ENCODE measurements at regions not wholly inside any gene's neighbourhood (a gene's known extent, or its start where the extent isn't known, plus 50 kb on each side); places are given as distances from the start of the nearest gene placed in this dataset.

GRCh38 chr9:22857316-22857715 is 410.7 kb downstream of the DMRTA1 start:
- Histone ChIP-seq H3K79me2 (ENCODE audit: insufficient read depth, low read depth, low read length) (no peaks in the 10 kb centered on the region), H4K20me1 (ENCODE audit: insufficient read depth, low read length) (no peaks in the 10 kb centered on the region), H3K9me2 (ENCODE audit: insufficient read depth, low read length) (no peaks in the 10 kb centered on the region), H3K9me3 (ENCODE audit: low read length) (no peaks in the 10 kb centered on the region), H3K27ac (ENCODE audit: low read depth, low read length, poor library complexity, severe bottlenecking) (no peak overlapping the region), H3K4me2 (ENCODE audit: low read length) (no peak overlapping the region), H3K36me3 (ENCODE audit: insufficient read depth, low read length) (no peaks in the 10 kb centered on the region), H3K4me1 (ENCODE audit: insufficient read depth, low read length, poor library complexity, severe bottlenecking) (no peaks in the 10 kb centered on the region), H2AFZ (ENCODE audit: low read length) (no peak overlapping the region), H3K4me3 (ENCODE audit: low read depth, low read length, poor library complexity, severe bottlenecking) (no peak overlapping the region)
- no TSS peak for BruUV-seq (replicated peaks)
- POLR2A ChIA-PET = no interaction called here
- DNase-seq (ENCODE audit: low spot score) = no peak
- CTCF ChIA-PET (ENCODE audit: unreplicated experiment) = no interaction called here
- intact Hi-C loops (cut with micrococcal nuclease; ENCODE audit: unreplicated experiment) = no loop called here
- TF ChIP-seq CTCF (conservative IDR thresholded peaks at IDR 0.05; ENCODE audit: low read length) (no peak), EZH2phosphoT487 (IDR thresholded peaks at IDR 0.05; ENCODE audit: borderline replicate concordance, low read depth, low read length) (no peak)

DNA sequence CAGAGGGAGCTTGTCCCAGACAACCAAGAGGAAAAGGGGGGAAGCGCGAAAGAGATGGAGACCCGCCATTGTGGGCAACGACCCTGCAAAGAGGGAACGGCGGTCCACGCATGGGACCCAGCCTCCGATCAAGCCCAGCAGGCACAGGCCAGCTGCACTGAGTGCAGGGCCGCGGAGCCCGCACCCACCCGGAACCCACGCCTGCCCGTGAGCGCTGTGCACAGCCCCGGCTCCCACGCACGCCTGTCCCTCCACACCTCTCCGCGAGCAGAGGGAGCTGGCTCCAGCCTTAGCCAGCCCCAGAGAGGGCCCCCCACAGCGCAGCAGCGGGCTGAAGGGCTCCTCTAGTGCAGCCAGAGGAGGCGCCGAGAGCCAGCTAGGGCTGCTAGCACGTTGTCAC is 416.5 kb downstream of the DMRTA1 start:
- Histone ChIP-seq H3K9me3 (ENCODE audit: low read length) (no peaks in the 10 kb centered on the region), H3K4me3 (ENCODE audit: low read depth, low read length, poor library complexity, severe bottlenecking) (no peak overlapping the region), H3K36me3 (ENCODE audit: insufficient read depth, low read length) (no peaks in the 10 kb centered on the region), H3K79me2 (ENCODE audit: insufficient read depth, low read depth, low read length) (no peaks in the 10 kb centered on the region), H3K4me2 (ENCODE audit: low read length) (no peak overlapping the region), H3K27ac (ENCODE audit: low read depth, low read length, poor library complexity, severe bottlenecking) (no peak overlapping the region), H3K9me2 (ENCODE audit: insufficient read depth, low read length) (no peaks in the 10 kb centered on the region), H3K4me1 (ENCODE audit: insufficient read depth, low read length, poor library complexity, severe bottlenecking) (no peaks in the 10 kb centered on the region), H2AFZ (ENCODE audit: low read length) (no peak overlapping the region), H4K20me1 (ENCODE audit: insufficient read depth, low read length) (no peaks in the 10 kb centered on the region)
- CTCF ChIA-PET (ENCODE audit: unreplicated experiment) = no interaction called here
- no peak for TF ChIP-seq EZH2phosphoT487 (IDR thresholded peaks at IDR 0.05; ENCODE audit: borderline replicate concordance, low read depth, low read length)
- TF ChIP-seq CTCF (conservative IDR thresholded peaks at IDR 0.05; ENCODE audit: low read length) = no peak
- no peak for DNase-seq (ENCODE audit: low spot score)
- intact Hi-C loops (cut with micrococcal nuclease; ENCODE audit: unreplicated experiment) = no loop called here
- BruUV-seq (replicated peaks) = no TSS peak
- POLR2A ChIA-PET = no interaction called here

GRCh38 chr9:22863736-22864135 is 417.1 kb downstream of the DMRTA1 start:
- Histone ChIP-seq H3K4me3 (ENCODE audit: low read depth, low read length, poor library complexity, severe bottlenecking) (no peak overlapping the region), H3K4me2 (ENCODE audit: low read length) (no peak overlapping the region), H3K36me3 (ENCODE audit: insufficient read depth, low read length) (no peaks in the 10 kb centered on the region), H4K20me1 (ENCODE audit: insufficient read depth, low read length) (no peaks in the 10 kb centered on the region), H3K79me2 (ENCODE audit: insufficient read depth, low read depth, low read length) (no peaks in the 10 kb centered on the region), H3K9me3 (ENCODE audit: low read length) (no peaks in the 10 kb centered on the region), H3K4me1 (ENCODE audit: insufficient read depth, low read length, poor library complexity, severe bottlenecking) (no peaks in the 10 kb centered on the region), H2AFZ (ENCODE audit: low read length) (no peak overlapping the region), H3K27ac (ENCODE audit: low read depth, low read length, poor library complexity, severe bottlenecking) (no peak overlapping the region), H3K9me2 (ENCODE audit: insufficient read depth, low read length) (no peaks in the 10 kb centered on the region)
- TF ChIP-seq EZH2phosphoT487 (IDR thresholded peaks at IDR 0.05; ENCODE audit: borderline replicate concordance, low read depth, low read length) = no peak
- TF ChIP-seq CTCF (conservative IDR thresholded peaks at IDR 0.05; ENCODE audit: low read length) = no peak
- no TSS peak for BruUV-seq (replicated peaks)
- intact Hi-C loops (cut with micrococcal nuclease; ENCODE audit: unreplicated experiment) = no loop called here
- ChIA-PET POLR2A (no interaction called here), CTCF (ENCODE audit: unreplicated experiment) (no interaction called here)
- DNase-seq (ENCODE audit: low spot score) = no peak

All from OCI-LY7 (cell line).